Right lobe of liver (tissue), 4 donors: ENCODE measurements at regions not wholly inside any gene's neighbourhood (a gene's known extent, or its start where the extent isn't known, plus 50 kb on each side); places are given as distances from the start of the nearest gene placed in this dataset.

Source experiments
- CTCF ChIP-seq, 4 donors: fragments of 200-600 bp in 3 of 4; fragments of 450-650 bp in 1 of 4; IDR thresholded peaks; one replicate each; pipeline versions ENCODE4 v1.5.1 to v1.8.0; 2016 to 2022; ENCODE audit warnings: antibody characterized with exemption in 4 of 4, mild to moderate bottlenecking in 2 of 4
- POLR2A ChIP-seq: fragments of 450-650 bp; IDR thresholded peaks from one replicate; pipeline ENCODE4 v1.6.1; 2017; ENCODE audit warnings: antibody characterized with exemption, mild to moderate bottlenecking
- donor health status: DM: no; HTN: no; CAD: no.
- donor health status: DM: no; HTN: no; CAD: no.
- donor health status: DM: no; HTN: yes; CAD: no.

GRCh38 chr22:27523711-27524110 is 277.8 kb downstream of the MN1 start:
- TF ChIP-seq POLR2A: no peak
- TF ChIP-seq CTCF (IDR thresholded peaks at IDR 0.05): no peak
